CD4-positive, CD25-positive, alpha-beta regulatory T cell (primary cell): ENCODE measurements at regions not wholly inside any gene's neighbourhood (a gene's known extent, or its start where the extent isn't known, plus 50 kb on each side); places are given as distances from the start of the nearest gene placed in this dataset.

Experiments
- ATAC-seq, 2 donors: fragments of 150-1000 bp; cut with Tn5 transposase; one replicate each; pipeline ENCODE4 v1.10.0; 2021; ENCODE audit warnings: low read depth in 2 of 2, moderate number of reproducible peaks in 2 of 2, moderate library complexity in 1 of 2
- DNase-seq, 3 donors: peaks; one replicate each; pipeline versions ENCODE4 v3.0.0 to v3.0.0-alpha.2; 2012 to 2022; ENCODE audit warnings: mixed read lengths in 1 of 3
- H3K27ac ChIP-seq: one replicate; pipeline ENCODE4 v1.7.0; 2013; ENCODE audit warnings: mild to moderate bottlenecking, low read length; ENCODE audit not compliant: insufficient read depth, poor library complexity, severe bottlenecking
- H3K27me3 ChIP-seq: one replicate; pipeline ENCODE4 v1.7.0; 2013; ENCODE audit warnings: low read length; ENCODE audit not compliant: control insufficient read depth, insufficient read depth
- H3K36me3 ChIP-seq: one replicate; pipeline ENCODE4 v1.7.0; 2013; ENCODE audit warnings: mild to moderate bottlenecking, low read length, moderate library complexity; ENCODE audit not compliant: control insufficient read depth, insufficient read depth
- H3K4me1 ChIP-seq: 2 replicates; pipeline ENCODE4 v1.7.0; 2013; ENCODE audit warnings: mild to moderate bottlenecking, low read length; ENCODE audit not compliant: insufficient read depth, control insufficient read depth, poor library complexity, severe bottlenecking
- H3K4me3 ChIP-seq: one replicate; pipeline ENCODE4 v1.7.0; 2013; ENCODE audit warnings: low read depth, mild to moderate bottlenecking, low read length, moderate library complexity
- H3K9me3 ChIP-seq, 2 experiments: 1 replicate in 1 of 2; 2 replicates in 1 of 2; pipeline ENCODE4 v1.7.0; 2013; ENCODE audit warnings: low read length in 2 of 2, mild to moderate bottlenecking in 1 of 2, moderate library complexity in 1 of 2; ENCODE audit not compliant: control insufficient read depth in 2 of 2
- H3K27ac Mint-ChIP-seq, 3 donors: one replicate each; pipeline ENCODE4 v1.8.0; 2020 to 2022; ENCODE audit warnings: mild to moderate bottlenecking in 3 of 3, mixed read lengths in 3 of 3, moderate library complexity in 2 of 3
- H3K27me3 Mint-ChIP-seq: one replicate; pipeline ENCODE4 v1.8.0; 2022; ENCODE audit warnings: mild to moderate bottlenecking, mixed read lengths
- H3K36me3 Mint-ChIP-seq: one replicate; pipeline ENCODE4 v1.8.0; 2020; ENCODE audit warnings: mixed read lengths
- H3K4me1 Mint-ChIP-seq, 4 donors: one replicate each; pipeline ENCODE4 v1.8.0; 2020 to 2022; ENCODE audit warnings: mixed read lengths in 4 of 4, mild to moderate bottlenecking in 1 of 4
- H3K4me3 Mint-ChIP-seq, 4 donors: one replicate each; pipeline ENCODE4 v1.8.0; 2020 to 2022; ENCODE audit warnings: mild to moderate bottlenecking in 4 of 4, mixed read lengths in 4 of 4, moderate library complexity in 3 of 4
- H3K9me3 Mint-ChIP-seq, 7 donors: one replicate each; pipeline ENCODE4 v1.8.0; 2020 to 2022; ENCODE audit warnings: mixed read lengths in 7 of 7, mild to moderate bottlenecking in 3 of 7, moderate library complexity in 2 of 7

DNA sequence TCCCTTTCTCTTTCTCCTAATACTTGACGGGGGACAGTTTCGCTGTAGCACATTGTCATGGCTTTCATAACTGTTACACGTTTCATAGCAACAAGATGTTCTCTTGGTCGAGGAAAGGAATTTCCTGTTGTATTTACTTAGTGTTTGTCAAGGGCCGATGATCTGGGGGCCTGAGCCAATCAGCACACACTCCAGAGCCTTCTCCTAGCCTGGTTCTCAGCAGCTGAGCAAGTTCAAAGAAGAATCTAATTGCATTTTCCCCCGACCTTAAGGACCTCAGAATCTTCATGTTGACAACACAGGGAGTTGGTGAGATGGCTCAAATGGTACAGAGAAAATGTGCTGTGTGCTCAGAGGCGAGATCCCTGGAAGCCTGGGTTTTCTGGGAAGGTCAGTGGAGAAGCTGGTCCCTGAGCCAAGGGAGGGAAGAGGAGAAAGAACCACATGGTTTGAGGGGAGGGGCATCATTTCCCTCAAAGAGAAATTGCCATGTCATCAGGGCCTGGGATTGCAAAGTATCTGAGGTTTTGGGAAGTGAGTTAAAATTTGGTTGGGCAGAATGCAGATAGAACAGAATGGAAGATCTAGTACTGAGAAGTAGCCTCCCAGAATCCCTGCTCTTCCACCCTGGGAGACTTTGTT is 76.9 kb upstream of the AGAP1 start:
- DNase-seq (no peak), ATAC-seq (no peak)
- no peak overlapping the region for H3K4me3 Mint-ChIP-seq
- H3K9me3 Mint-ChIP-seq = peaks cover 0 to 7% (median 0%) of the 10 kb centered on the region in 7 donors
- Histone ChIP-seq H3K4me1 (no peaks in the 10 kb centered on the region), H3K27ac (no peak overlapping the region), H3K4me3 (no peak overlapping the region), H3K27me3 (no peaks in the 10 kb centered on the region), H3K9me3 (no peaks in the 10 kb centered on the region), H3K36me3 (no peaks in the 10 kb centered on the region)
- no peak overlapping the region for H3K27ac Mint-ChIP-seq
- H3K4me1 Mint-ChIP-seq = no peaks in the 10 kb centered on the region
- peaks cover 8% of the 10 kb centered on the region for H3K27me3 Mint-ChIP-seq
- no peaks in the 10 kb centered on the region for H3K36me3 Mint-ChIP-seq

DNA sequence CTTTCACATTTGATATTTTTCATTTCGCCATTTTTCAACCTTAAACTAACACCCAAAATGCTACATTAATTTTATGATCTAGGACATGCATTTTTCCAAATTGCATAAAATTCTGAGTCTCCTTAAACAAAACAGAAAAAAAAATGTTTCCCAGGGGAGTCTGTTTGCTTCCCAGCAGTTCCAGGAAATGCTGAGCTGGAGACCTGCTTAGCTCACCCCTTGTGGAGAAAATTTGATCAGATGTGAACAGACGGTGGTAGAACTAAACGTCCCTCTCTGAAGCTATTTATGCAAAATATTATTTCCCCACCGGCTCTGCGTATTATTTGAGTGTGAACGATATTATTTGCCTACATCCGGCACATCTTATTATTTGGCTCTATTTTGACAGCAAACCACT is 74.9 kb upstream of the AGAP1 start:
- Mint-ChIP-seq H3K27me3 (peaks cover 8% of the 10 kb centered on the region), H3K4me1 (no peaks in the 10 kb centered on the region), H3K27ac (no peak overlapping the region), H3K4me3 (no peak overlapping the region), H3K9me3 (no peaks in the 10 kb centered on the region), H3K36me3 (no peaks in the 10 kb centered on the region)
- no peaks in the 10 kb centered on the region for H3K4me1 ChIP-seq
- H3K27ac ChIP-seq = no peak overlapping the region
- no peaks in the 10 kb centered on the region for H3K27me3 ChIP-seq
- no peaks in the 10 kb centered on the region for H3K9me3 ChIP-seq
- DNase-seq (no peak), ATAC-seq (no peak)
- H3K36me3 ChIP-seq = no peaks in the 10 kb centered on the region
- no peak overlapping the region for H3K4me3 ChIP-seq

GRCh38 chr2:235419996-235420395 is 73.8 kb upstream of the AGAP1 start:
- no peaks in the 10 kb centered on the region for H3K9me3 ChIP-seq
- Mint-ChIP-seq H3K27me3 (peaks cover 8% of the 10 kb centered on the region), H3K27ac (no peak overlapping the region), H3K4me3 (no peak overlapping the region), H3K9me3 (peaks cover 0 to 4% (median 0%) of the 10 kb centered on the region in 7 donors), H3K36me3 (no peaks in the 10 kb centered on the region), H3K4me1 (no peaks in the 10 kb centered on the region)
- no peaks in the 10 kb centered on the region for H3K4me1 ChIP-seq
- H3K36me3 ChIP-seq = no peaks in the 10 kb centered on the region
- no peak for ATAC-seq
- DNase-seq = no peak
- no peak overlapping the region for H3K27ac ChIP-seq
- no peaks in the 10 kb centered on the region for H3K27me3 ChIP-seq
- H3K4me3 ChIP-seq = no peak overlapping the region

- no peak overlapping the region for H3K4me3 ChIP-seq
- Mint-ChIP-seq H3K27ac (no peak overlapping the region), H3K27me3 (peaks cover 8% of the 10 kb centered on the region), H3K4me1 (no peaks in the 10 kb centered on the region), H3K9me3 (peaks cover 0 to 7% (median 0%) of the 10 kb centered on the region in 7 donors), H3K36me3 (no peaks in the 10 kb centered on the region), H3K4me3 (no peak overlapping the region)
- H3K27me3 ChIP-seq = no peaks in the 10 kb centered on the region
- H3K36me3 ChIP-seq = no peaks in the 10 kb centered on the region
- no peak overlapping the region for H3K27ac ChIP-seq
- DNase-seq (no peak), ATAC-seq (no peak)
- H3K9me3 ChIP-seq = no peaks in the 10 kb centered on the region
- no peaks in the 10 kb centered on the region for H3K4me1 ChIP-seq
Observed at GRCh38 chr2:235421618-235422017, 72.2 kb upstream of the AGAP1 start.

- no peak for ATAC-seq
- Mint-ChIP-seq H3K4me3 (no peak overlapping the region), H3K9me3 (peaks cover 0 to 3% (median 0%) of the 10 kb centered on the region in 7 donors), H3K4me1 (no peaks in the 10 kb centered on the region), H3K27me3 (peaks cover 4% of the 10 kb centered on the region), H3K36me3 (no peaks in the 10 kb centered on the region), H3K27ac (no peak overlapping the region)
- H3K4me3 ChIP-seq = no peak overlapping the region
- no peaks in the 10 kb centered on the region for H3K4me1 ChIP-seq
- DNase-seq = no peak
- H3K27me3 ChIP-seq = no peaks in the 10 kb centered on the region
- H3K36me3 ChIP-seq = no peaks in the 10 kb centered on the region
- H3K9me3 ChIP-seq = no peaks in the 10 kb centered on the region
- no peak overlapping the region for H3K27ac ChIP-seq
Observed at GRCh38 chr2:235430366-235431083, 63.3 kb upstream of the AGAP1 start.

GRCh38 chr2:235432741-235433520 is 60.9 kb upstream of the AGAP1 start:
- peaks cover 4% of the 10 kb centered on the region for H3K27me3 Mint-ChIP-seq
- H3K36me3 ChIP-seq = no peaks in the 10 kb centered on the region
- no peak overlapping the region for H3K27ac ChIP-seq
- no peaks in the 10 kb centered on the region for H3K27me3 ChIP-seq
- H3K4me3 Mint-ChIP-seq = no peak overlapping the region
- no peaks in the 10 kb centered on the region for H3K9me3 ChIP-seq
- DNase-seq (no peak), ATAC-seq (no peak)
- H3K4me1 ChIP-seq = no peaks in the 10 kb centered on the region
- no peaks in the 10 kb centered on the region for H3K36me3 Mint-ChIP-seq
- H3K4me3 ChIP-seq = no peak overlapping the region
- H3K4me1 Mint-ChIP-seq = no peaks in the 10 kb centered on the region
- peaks cover 0 to 3% (median 0%) of the 10 kb centered on the region in 7 donors for H3K9me3 Mint-ChIP-seq
- no peak overlapping the region for H3K27ac Mint-ChIP-seq

DNA sequence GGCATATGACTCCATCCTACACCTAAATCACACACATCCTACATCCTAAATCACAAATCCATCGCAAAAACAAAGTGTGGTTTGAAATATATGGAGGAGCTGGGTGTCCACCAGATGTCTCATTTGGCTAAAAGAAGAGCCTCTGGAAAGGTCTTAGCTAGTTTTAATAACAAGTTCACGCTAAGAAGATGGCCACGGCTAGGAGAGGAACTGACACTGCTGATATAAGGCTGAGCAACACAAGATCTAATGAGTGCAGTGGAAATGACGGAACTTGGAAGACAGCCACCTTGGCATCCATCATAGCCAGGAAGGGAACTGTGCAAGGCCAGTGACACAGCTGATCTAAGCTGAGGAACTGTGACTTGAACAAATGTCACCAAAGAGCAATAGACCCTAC is 60.0 kb upstream of the AGAP1 start:
- Mint-ChIP-seq H3K9me3 (peaks cover 0 to 3% (median 2%) of the 10 kb centered on the region in 7 donors), H3K4me3 (no peak overlapping the region), H3K27ac (no peak overlapping the region), H3K27me3 (peaks cover 7% of the 10 kb centered on the region), H3K4me1 (no peaks in the 10 kb centered on the region), H3K36me3 (no peaks in the 10 kb centered on the region)
- H3K4me3 ChIP-seq = no peak overlapping the region
- DNase-seq (no peak), ATAC-seq (no peak)
- H3K27me3 ChIP-seq = no peaks in the 10 kb centered on the region
- no peaks in the 10 kb centered on the region for H3K9me3 ChIP-seq
- H3K27ac ChIP-seq = no peak overlapping the region
- no peaks in the 10 kb centered on the region for H3K36me3 ChIP-seq
- H3K4me1 ChIP-seq = no peaks in the 10 kb centered on the region
